ENCODE measurements at regions not wholly inside any gene's neighbourhood (a gene's known extent, or its start where the extent isn't known, plus 50 kb on each side); places are given as distances from the start of the nearest gene placed in this dataset.

DNA sequence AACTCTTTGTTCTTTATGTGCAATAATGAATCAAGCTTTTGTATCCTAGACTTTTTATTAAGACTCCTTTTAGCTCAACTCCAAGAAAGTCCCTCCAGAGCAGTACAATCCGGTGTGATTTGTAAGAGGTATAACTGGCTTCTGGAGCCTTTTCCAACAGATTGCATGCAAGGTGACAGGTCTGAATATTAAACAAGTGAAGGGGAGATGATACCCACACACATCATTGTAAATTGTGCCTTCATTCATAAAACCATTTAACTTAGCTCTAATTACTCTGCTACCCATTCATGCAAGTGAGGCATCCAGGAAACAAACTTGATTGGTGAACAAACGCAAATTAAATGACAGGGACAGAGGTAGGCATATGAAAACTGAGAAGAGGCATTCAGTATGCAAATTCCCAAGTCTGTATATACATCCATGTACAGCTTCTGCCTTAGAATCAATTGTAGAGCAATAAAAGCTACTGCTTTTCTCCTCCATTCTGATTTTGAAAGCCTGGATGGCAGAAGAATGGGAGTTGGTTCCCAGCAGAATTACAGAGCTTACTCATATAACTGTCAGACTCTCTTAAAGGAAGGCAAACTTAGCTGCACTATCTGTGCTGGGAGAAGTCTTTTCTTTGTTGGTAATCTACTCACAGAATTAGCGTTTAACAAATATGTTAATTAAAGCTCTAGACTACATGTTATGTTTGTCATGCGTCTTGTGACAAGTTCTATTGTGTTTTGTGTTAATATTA is 261.0 kb upstream of the CDH6 start:
- ATAC-seq, result no peak

GRCh38 chr5:30930736-30931135 is 262.8 kb upstream of the CDH6 start:
- ATAC-seq, result no peak

GRCh38 chr5:30928956-30929355 is 264.5 kb upstream of the CDH6 start:
- no peak for ATAC-seq

GRCh38 chr5:30926218-30926617 is 267.3 kb upstream of the CDH6 start:
- ATAC-seq, result no peak

DNA sequence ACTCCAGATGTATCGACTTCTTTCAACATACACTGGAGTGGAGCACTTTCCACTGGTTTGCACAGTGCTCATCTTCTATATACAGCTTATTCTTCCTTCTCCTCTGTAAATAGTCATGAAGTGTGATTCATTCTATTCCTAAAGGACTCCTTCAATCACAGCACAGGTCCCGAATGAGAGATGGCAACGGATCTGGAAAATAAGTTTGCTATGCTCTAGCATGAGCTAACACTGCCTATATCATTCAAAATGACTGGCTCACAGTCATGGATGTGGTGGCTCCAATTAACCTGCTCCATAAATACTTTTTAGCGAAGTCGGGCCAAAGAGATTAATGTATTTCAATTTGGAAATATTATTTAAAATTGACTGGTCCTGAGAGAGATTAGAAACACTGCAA is 272.1 kb upstream of the CDH6 start:
- ATAC-seq, result no peak

GRCh38 chr5:30918171-30918570 is 275.3 kb upstream of the CDH6 start:
- ATAC-seq, result no peak

DNA sequence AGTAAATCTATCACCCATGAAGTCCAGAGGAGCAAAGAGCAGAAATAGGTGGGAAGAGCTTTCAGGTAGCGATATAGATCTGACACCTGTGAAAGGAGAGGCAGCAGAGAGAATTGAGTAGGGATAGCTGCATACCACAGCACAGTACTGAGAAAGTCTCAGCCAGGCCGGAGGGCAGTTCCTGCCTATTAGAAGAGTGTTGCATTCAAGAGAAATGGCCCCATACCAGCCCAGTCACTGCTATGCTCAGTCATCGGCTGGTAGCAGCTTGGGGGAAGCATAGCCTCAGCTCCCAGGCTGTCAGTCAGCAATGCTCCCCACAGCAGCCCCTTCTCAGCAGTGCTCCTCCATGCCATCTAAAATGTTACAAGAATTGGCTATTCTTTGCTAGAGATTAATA is 285.1 kb upstream of the CDH6 start:
- no peak for ATAC-seq

GRCh38 chr5:30900367-30900766 is 293.1 kb upstream of the CDH6 start:
- no peak for ATAC-seq

DNA sequence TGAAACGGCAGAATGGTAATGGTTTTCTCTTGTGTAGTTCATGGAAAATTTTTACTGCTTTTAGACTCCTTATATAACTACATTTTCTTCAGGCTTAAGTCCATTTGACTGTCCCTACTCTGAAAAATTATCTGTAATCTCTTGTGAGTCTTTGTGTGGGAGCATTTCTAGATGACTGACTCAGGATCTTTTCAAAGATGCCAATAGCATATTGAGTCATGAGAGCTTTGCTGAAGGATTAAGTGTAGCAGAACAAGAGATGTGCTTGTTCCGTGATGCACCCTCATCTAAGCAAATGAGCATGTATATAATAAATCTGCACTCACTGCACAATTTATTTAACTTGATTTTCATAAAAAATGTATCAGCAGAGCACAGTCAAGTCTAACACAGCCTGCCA is 298.7 kb upstream of the CDH6 start:
- no peak for ATAC-seq

DNA sequence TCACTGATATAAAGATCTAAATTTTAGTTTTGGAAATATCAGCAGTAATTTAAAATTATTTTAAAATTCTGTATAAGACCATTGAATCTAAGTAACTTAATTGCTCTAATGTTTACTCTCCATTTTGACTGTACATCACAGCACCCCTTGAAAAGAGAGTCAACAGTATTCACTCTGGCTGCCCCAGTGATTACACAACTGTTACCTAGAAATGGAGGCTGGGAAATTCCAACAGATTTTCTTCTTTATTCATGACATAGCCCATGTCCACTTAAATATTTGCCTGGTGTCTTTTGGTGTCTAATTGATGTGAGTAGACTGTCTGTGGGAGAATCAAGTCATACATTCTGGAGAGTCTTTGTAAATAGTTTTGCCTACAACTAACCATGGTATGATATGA is 301.8 kb upstream of the CDH6 start:
- ATAC-seq, result no peak

DNA sequence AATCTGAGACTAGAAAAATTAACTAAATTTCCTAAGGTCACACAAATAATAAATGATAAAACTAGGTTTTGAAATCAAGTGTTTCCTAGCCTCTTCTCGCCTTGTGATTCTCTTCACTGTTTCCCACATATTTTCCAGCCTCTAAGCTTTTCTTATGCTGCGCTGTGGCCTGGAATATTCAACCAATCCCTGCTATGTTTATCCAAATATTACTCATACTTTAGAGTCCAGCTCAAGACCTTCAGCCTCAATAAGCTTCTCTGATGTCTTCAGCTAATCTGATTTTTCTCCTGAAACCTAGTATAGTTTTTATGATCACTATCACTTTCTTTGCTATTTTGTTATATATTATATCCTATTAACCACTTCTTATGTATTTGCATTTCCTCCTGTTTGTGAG is 303.1 kb upstream of the CDH6 start:
- ATAC-seq, result no peak

GRCh38 chr5:30880514-30880913 is 313.0 kb upstream of the CDH6 start:
- ATAC-seq, result no peak

- no peak for ATAC-seq
These were observed 313.6 kb upstream of the CDH6 start for GRCh38 chr5:30879887-30880286.

DNA sequence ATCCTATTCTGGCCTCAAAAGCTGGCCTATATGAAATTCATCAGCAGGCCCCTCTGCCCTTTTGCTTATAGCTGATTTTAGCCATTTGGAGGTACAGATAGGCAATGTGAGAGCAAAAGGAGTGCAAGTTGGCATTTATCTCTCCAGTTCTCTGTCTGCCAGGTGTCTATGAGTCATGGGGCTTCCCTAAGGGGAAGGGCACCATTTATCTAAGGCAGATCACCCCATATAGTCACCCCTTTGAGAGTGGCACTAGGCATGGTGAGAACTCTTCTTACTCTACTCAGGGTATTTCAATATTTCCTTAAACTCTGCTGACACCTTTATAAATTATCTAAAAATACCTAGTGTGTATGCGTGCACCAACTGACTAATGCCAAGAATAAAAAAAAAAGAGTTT is 314.7 kb upstream of the CDH6 start:
- ATAC-seq, result no peak

GRCh38 chr5:30878296-30878695 is 315.2 kb upstream of the CDH6 start:
- no peak for ATAC-seq

GRCh38 chr5:30874241-30875034 is 319.0 kb upstream of the CDH6 start:
- no peak for ATAC-seq

GRCh38 chr5:30871196-30871595 is 322.3 kb upstream of the CDH6 start:
- no peak for ATAC-seq

GRCh38 chr5:30867711-30868110 is 325.8 kb upstream of the CDH6 start:
- ATAC-seq, result no peak

DNA sequence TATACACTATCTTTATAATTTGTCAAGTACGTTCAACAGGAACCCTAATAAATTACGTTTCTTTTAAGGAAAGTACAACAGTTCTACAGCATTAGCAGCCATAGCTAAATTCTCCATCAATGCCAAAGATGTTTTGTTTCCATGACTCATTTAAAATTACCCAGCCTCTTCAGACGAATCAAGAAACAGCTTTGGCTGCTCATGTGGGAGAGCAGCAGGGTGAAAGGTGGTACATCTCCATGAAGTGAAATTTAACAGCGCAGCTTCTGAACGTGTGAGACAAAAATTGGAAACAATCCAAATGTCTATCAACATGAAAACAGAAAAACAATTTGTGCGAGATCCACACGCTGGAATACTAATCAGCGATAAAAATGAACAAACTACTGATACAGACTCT is 327.3 kb upstream of the CDH6 start:
- ATAC-seq, result no peak

DNA sequence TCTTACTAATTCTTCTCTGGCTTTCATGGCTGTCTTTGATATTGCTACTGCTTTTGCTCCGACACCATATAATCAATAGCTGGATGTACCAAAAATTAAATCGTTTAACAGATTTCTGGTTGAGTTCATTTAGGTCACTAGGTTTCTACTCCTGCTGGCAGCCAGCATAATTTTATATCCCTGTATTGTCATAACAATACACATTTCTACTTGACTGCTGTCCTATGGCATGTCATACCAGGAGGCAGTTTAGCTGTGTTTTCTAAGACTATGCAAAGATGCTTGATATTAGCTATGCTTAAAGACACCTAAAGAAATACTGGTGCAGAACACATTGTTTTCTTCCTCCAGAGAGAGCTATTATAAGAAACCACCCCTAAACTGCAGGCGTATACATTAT is 337.2 kb upstream of the CDH6 start:
- ATAC-seq, result no peak

- ATAC-seq, result no peak
These were observed 340.3 kb upstream of the CDH6 start for GRCh38 chr5:30853158-30853557.

DNA sequence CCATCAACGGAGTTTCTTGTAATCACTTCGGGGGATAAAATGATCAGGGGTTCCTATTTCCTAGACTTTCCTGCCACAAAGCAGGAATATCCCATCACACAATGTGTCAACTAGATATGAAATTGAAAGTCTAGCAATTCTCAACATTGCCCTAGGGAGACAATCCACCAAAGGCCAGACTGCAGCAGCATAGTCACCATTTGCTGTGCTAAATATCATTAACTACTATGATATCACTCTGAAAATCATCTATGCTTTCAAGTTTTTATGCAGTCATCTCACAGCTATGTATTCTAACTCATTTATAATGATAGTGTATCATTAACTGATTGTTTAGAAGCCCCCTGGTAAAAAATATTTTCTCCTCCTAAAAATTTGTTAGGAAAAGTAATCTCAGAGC is 342.6 kb upstream of the CDH6 start:
- ATAC-seq, result no peak

DNA sequence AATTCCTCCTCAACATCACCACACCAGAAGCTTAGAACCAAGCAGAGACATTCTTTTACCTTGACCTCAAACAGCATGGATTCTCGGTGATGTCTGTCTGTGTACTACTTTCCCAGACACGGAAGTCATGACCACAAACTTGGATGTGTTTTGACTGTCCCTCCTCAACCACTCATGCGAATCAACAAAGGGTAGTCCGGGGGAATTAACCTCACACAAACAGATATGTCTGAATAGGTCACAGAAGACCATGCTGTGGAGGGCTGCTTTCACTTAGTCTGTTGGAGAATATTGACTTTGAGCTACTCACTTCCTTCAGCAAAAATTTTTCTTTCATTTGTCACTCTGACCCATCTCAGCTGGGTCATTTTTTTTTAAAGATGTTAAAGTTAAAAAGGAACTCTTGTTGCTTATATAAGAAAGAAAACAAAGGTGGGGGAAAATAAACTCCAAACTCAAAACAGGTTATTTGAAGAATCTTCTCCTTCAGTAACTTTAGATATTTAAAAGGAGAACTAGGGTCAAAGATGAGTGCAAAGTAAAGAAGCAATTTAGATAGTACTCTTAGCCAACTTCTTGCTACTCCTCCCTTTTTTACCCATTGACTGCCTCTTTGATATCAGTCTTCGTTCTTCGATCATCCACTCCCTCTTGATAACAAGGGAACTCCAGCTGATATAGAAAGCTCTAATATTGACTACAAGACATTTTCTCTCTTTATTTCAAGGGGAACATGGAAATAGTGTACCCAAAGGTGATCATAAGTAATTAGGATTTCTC is 343.4 kb upstream of the CDH6 start:
- ATAC-seq, result no peak

- no peak for ATAC-seq
These were observed 347.3 kb upstream of the CDH6 start for GRCh38 chr5:30846171-30846570.
